GM18870 (cell line): ENCODE measurements at regions not wholly inside any gene's neighbourhood (a gene's known extent, or its start where the extent isn't known, plus 50 kb on each side); places are given as distances from the start of the nearest gene placed in this dataset.

Experiments used
- ATAC-seq: cut with Tn5 transposase; IDR thresholded peaks from one replicate; pipeline ENCODE4 v1.9.1; 2021; ENCODE audit warnings: moderate library complexity; ENCODE audit not compliant: unreplicated experiment

- no peak for ATAC-seq
Measured at GRCh38 chr10:128602183-128602582, 476.0 kb upstream of the MKI67 start.

GRCh38 chr10:128604025-128604424 is 477.8 kb upstream of the MKI67 start:
- no peak for ATAC-seq

GRCh38 chr10:128605180-128605579 is 479.0 kb upstream of the MKI67 start:
- no peak for ATAC-seq

GRCh38 chr10:128606055-128606454 is 479.8 kb upstream of the MKI67 start:
- ATAC-seq: no peak

- ATAC-seq: no peak
Measured at GRCh38 chr10:128608791-128609190, 482.6 kb upstream of the MKI67 start.

GRCh38 chr10:128609460-128609859 is 483.2 kb upstream of the MKI67 start:
- no peak for ATAC-seq

GRCh38 chr10:128610113-128610512 is 483.9 kb upstream of the MKI67 start:
- ATAC-seq: no peak

- ATAC-seq: no peak
Measured at GRCh38 chr10:128612195-128612594, 486.0 kb upstream of the MKI67 start.

GRCh38 chr10:128612631-128613030 is 486.4 kb upstream of the MKI67 start:
- ATAC-seq: no peak

- no peak for ATAC-seq
Measured at GRCh38 chr10:128614016-128614605, 487.9 kb upstream of the MKI67 start.

GRCh38 chr10:128614802-128615553 is 488.8 kb upstream of the MKI67 start:
- no peak for ATAC-seq

GRCh38 chr10:128617532-128617931 is 491.3 kb upstream of the MKI67 start:
- ATAC-seq: no peak

GRCh38 chr10:128622706-128623105 is 496.5 kb upstream of the MKI67 start:
- ATAC-seq: no peak

- ATAC-seq: no peak
Measured at GRCh38 chr10:128623776-128624175, 497.6 kb upstream of the MKI67 start.

GRCh38 chr10:128624656-128625530 is 498.7 kb upstream of the MKI67 start:
- ATAC-seq: no peak

- ATAC-seq: no peak
Measured at GRCh38 chr10:128625926-128626325, 499.7 kb upstream of the MKI67 start.

GRCh38 chr10:128626397-128627000 is 500.3 kb upstream of the MKI67 start:
- no peak for ATAC-seq

- no peak for ATAC-seq
Measured at GRCh38 chr10:128627811-128628210, 501.6 kb upstream of the MKI67 start.

GRCh38 chr10:128628252-128628651 is 502.0 kb upstream of the MKI67 start:
- ATAC-seq: no peak

GRCh38 chr10:128629111-128630096 is 503.2 kb upstream of the MKI67 start:
- no peak for ATAC-seq
